Fibroblast of skin of right biceps (primary cell): ENCODE measurements at regions not wholly inside any gene's neighbourhood (a gene's known extent, or its start where the extent isn't known, plus 50 kb on each side); places are given as distances from the start of the nearest gene placed in this dataset.
A peak's percentile ranks its signal among the peaks of the same experiment; 100 is the strongest.
"Not testable (repeated sequence)": the region's sequence is repeated elsewhere in the genome, so short reads cannot be mapped to it uniquely, and the experiment has no call there.

Source experiments
- DNase-seq: peaks from one replicate; pipeline ENCODE4 v3.0.0-alpha.2; 2013

DNA sequence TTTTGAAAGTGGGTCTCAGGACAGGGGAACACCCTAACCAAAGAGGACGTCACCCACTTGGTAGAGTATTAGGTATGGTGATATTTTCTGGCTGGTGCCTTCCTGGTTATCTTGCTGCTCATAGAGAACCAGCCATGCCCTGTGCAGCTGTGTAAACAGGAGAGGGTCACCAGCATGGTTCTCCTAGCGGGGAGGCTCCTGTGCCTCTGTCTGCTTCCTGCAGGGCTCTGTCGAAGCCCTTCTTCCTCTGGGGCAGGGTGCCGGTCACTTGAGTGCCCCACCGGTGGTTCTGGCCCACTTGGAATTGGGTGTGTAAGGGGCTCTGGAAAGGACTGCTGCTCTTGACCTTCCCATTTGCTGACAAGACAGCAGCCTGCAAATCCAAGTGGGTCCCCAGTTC is 80.5 kb upstream of the KCNK12 start:
- DNase-seq = no peak

DNA sequence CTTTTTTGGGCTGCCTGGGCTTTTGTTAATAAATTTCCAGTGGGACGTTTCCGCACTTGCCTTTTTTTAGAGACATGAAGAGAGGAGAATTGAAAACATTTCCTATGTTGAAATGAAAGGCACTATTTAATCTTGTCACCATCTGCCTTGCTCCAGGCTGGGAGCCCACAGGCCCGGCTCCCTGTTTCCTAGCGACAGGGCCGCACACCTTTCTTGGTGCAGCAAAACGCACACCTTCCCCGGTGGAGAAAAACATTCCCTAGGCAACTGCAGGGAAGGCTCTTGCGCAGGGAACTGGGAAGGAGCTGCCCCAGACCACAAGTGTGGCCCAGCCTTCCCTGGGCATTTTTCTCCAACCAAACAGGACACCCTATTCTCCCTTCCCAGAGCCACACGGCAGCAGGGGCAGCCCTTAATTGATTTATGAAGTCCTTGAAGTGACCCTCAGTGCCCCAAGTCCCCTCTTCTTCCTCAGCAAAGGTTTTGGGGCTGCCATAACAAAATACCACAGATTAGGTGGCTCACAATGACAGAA is 79.3 kb upstream of the KCNK12 start:
- DNase-seq = no peak

DNA sequence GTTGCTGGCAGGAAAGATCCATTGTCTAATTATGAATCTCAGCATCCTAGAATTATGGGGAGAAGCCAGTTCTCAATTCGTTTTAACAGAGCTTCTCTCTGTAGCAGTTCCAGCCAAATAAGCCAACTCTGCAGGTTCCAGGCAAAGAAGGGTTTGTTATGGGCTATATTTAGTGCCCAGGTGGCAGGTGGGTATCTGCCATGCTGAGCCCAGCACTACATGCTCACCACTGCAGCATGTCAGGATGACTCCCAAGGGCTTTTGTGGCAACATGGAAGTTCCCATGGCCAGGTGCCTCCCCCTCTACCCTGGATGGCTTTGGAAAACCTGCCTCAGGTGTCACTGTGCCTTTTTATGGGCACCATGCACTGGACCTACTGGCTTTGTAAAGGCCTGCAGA is 74.5 kb upstream of the KCNK12 start:
- no peak for DNase-seq

DNA sequence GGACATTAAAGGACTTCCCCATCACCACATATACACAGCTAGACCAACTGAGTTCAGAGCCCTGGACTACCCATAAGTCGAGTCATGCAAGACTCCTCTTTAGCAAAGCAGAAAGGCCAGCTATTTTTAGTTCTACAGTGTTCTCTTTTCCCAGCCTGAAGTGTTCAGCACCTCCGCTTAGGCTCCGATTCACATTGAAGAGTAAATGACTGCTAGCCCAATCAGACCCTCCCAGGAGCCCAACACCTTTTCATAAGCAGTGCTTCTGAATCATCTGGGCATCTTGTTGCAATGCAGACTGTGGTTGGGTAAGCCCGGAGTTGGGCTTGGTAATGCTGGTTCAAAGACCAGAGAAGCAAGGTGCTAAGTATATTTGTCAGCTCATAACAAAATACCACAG is 73.6 kb upstream of the KCNK12 start:
- DNase-seq = no peak

DNA sequence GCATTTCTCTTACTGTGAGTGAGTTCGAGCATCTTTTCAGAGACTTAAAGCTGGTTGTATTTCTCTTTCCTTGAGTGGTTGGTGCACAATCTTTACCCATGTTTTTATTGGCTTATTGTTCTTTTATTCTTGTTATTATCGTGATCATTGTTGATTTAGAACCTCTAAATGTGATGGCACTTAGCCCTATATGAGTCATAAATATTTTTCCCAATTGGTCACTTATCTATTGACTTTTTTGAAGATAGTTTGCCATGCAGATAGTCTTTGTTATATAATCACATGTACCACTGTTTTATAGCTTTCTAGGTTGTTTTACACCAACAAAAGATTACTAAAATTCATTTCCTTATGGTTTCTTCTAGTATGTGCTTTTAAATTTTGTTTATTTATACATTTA is 70.6 kb upstream of the KCNK12 start:
- no peak for DNase-seq

DNA sequence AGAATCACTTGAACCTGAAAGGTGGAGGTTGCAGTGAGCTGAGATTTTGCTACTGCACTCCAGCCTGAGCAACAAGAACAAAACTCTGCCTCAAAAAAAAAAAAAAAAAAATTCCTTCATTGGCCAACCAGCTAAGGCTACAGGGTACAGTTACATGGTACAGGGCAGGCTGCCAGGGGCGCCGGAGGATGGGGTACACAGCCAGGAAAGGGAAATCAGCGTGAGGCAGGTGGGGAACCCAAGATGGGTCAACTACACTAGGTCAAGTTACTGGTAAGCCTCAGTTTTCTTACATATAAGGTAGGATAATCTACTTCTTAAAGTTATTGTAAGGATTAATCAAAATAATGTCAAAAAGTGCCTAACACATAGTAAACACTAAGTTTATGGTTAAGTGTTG is 69.6 kb upstream of the KCNK12 start:
- no peak for DNase-seq

DNA sequence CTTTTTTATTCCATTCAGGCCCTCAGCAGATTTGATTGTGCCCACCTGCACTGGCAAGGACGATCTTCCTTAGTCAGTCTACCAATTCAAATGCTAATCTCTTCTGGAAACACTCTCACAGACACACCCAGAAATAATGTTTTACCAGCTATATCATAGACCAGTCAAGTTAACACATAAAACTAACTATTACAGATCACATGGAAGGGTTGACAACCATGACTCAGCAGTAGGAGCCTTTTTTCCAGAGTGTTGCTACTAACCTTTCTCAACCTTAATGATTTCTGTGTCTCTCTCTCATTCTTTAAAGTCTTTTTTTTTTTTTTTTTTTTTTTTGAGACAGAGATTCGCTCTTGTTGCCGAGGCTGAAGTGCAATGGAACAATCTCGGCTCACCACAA is 68.7 kb upstream of the KCNK12 start:
- no peak for DNase-seq

DNA sequence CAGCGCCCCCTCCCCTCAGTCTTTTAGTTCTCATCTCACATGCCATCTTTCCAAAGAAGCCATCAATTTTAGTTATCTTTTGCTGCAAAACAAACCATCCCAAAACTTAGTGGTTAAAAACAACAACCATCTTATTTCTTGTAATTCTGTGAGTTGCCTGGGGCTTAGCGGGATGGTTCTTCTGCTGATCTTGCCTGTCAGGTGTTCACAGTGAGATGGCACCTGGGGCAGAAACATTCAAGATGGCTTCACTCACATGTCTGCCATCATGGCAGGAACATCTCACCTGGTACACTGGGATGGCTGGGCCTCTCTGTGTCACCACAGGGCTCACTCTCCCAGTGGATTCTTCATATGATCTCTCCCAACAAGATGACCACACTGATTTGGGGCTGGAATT is 67.6 kb upstream of the KCNK12 start:
- DNase-seq = no peak

DNA sequence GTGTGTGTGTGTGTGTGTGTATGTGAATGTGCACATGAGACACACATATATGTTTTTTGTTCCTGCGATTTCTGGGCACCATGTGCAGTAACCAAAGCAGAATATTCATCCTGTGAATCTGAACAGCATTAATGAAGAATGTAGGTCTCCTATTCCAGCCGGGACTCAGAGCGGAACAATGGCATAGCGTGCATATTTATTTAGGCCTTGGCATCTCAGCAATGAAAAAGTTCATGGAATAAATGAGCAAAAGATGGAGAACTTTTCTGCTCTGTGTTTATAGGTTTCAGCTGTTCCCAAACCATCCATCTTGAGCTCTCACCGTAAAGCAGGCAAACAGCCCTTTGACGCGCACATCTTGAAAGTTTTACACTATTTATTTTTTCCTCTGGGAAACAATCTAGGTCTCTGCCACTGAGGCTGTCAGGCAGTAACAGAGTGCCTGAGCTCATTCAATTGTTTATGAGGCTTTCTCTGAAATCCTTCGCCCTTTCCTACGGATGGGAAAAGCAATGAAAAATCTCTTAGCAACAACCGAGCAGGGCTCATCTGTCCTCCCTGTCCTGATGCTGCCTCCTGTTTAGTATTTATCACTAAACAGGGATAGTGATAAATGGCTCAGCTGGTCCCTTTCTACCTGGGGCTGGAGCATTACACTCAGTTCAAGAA is 65.9 kb upstream of the KCNK12 start:
- peak; percentile 16 for DNase-seq

DNA sequence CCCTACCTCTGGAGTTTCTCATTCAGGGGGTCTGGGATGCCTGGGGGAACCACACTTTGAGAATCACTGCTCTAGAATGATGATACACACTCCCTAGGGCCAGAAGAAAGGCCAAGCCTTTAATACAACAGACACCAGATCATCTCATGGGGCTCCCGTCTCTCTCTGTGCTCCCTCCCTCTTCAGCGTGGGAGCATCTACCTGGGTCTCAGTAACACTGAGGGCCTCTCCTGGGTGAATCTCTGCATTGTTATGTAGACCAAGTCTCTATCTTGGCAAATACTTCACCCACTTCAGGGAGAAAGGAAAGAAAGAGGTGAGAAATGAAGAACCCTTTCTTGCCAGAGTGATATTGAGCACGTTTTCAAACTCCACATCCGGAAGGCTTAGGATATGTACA is 65.4 kb upstream of the KCNK12 start:
- DNase-seq = no peak

DNA sequence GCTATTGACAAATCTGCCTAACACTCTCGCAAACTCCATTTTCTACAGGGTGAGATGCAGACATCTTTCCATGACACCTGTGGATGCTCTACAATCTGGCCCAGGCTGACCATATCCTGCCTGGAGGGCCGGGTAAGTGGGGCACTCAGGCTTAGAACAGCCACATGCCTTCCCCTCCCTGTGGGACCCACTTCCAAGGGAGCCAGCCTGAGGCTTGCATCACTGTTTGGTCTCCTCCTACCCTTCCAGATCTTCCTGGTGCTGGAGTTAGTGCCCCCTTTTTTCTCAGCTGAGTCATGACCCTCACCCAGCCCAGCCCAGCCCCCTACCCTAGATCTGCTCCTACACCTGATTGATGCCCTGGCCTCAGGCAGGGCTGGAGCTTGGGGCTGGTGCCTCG is 62.0 kb upstream of the KCNK12 start:
- no peak for DNase-seq

DNA sequence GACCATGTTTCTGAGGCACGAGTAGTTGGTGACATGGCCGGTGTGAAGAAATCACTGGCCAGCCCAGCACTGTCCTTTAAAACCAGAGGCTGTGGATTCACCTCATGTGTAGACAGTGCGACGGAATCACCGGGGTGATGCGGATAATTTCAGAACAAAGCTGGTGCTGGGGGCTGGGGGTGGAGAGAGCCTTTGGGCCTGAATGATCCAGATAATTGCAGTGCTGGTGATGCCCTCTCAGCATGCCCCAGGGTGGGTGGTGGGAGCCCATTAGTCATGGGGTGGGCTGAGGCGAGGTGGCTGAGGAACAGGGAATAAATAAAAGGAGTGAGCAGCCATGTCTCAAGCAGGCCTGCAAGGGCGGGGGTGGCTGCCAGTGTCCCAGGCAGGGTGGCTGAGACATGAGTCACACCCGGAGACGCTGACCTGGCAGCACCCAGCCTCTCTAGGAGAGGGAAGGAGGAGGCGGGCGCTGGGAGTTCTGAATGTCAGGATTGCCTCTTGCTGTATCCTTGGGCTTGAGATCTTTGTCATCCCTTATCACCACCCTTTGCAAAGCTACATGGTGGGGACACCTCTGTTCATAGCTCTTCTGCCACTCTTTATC is 61.1 kb upstream of the KCNK12 start:
- DNase-seq = peak; percentile 74

DNA sequence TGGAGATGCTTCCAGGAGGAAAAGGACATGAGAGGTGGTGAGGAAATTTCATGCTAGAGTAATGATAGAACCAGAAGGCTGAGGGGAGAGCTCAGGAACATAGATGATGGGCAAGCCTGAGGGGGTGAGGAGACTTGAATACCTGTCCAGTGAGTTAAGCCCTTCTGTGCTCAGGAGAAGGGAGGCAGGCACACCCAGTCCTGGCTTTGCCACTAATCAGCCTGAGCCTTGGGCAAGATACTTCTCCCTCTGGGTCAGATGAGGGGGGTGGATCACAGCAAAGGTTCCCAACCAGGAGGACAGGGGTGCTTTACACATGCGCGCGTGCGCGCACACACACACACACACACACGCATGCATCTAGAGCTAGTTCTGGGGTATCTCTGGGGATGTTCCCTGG is 60.5 kb upstream of the KCNK12 start:
- DNase-seq = no peak

DNA sequence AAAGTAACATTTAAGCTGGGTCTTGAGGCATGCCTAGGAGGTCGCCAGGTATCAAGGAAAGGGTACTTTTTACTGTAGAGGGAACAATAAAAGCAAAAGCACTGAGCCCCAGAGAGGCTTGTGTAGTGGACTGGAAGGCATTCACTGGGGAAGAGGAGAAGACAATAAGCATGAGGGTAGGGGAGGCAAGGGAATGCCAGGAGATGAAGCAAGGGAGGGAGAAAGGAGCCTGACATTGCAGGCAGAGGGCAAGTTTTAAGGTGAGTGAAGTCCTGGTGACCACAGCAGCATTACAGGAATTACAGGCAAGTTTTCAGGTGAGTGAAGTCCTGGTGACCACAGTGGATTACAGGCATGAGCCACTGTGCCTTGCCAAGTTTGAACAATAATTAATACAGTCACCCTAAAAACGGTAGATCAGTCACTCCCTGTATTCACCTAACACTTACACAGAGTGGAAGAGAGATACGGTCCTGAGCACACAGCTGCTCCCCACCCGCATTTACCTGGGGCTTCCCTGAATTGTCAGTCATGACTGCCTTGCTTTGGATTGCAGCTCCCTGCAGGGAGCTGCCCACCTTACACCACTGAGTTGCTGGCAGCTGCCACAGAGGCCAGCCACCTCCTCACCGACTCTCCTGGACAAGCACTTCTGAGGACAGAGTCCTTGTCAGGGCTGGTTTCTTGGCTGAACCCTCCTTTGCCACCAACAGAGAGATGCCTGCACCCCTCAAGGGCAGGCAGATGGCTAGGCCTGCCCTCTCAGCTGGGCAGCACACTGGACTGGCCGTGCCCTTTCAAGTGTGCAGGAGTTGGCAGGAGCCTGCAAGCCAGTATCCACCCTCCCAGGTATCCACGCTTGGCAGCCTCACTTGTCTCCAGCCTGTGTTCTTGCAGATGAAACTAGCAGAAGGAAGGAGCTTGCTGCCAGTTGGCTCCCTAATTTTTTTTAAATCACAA is 59.0 kb upstream of the KCNK12 start:
- no peak for DNase-seq

DNA sequence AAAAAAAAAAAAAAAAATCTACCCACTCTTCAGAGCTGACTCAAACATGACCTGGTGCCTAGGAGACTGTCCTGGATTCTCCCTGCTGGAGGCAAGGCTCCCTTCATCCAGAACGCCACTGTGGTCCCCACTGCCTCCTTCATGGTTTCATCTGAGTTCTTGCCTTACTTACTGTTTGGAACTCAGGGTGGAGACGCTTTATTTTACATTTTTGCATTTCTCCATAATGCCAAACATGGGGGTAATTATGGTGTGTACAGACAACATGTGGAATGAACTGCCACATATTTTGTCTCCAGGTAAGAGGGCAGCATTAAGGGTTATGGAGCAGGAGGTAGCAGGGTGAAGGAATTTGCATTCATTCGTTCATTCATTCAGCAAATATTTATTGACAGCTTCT is 58.1 kb upstream of the KCNK12 start:
- no peak for DNase-seq

DNA sequence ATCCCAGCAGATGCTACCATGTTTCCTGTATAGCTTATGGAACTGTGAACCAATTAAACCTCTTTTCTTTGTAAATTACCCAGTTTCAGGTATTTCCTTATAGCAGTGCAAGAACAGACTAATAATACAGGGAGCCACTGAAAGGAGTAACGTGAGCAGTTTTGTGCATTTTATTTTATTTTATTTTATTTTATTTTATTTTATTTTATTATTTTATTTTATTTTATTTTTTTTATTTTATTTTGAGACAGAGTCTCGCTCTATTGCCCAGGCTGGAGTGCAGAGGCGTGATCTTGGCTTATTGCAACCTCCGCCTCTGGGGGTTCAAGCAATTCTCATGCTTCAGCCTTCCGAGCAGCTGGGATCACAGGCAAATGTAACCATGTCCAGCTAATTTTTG is 55.9 kb upstream of the KCNK12 start:
- no peak for DNase-seq

DNA sequence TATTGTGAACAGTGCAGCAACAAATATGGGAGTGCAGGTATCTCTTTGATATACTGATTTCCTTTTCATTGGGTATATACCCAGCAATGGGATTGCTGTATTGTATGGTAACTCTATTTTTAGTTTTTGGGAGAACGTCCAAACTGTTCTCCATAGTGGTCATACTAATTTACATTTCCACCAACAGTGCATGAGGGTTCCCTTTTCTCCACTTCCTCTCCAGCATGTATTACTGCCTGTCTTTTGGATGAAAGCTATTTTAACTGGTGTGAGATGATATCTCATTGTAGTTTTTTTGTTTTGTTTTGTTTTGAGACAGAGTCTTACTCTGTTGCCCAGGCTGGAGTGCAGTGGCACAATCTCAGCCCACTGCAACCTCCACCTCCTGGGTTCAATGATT is 52.4 kb upstream of the KCNK12 start:
- not testable (repeated sequence) for DNase-seq

DNA sequence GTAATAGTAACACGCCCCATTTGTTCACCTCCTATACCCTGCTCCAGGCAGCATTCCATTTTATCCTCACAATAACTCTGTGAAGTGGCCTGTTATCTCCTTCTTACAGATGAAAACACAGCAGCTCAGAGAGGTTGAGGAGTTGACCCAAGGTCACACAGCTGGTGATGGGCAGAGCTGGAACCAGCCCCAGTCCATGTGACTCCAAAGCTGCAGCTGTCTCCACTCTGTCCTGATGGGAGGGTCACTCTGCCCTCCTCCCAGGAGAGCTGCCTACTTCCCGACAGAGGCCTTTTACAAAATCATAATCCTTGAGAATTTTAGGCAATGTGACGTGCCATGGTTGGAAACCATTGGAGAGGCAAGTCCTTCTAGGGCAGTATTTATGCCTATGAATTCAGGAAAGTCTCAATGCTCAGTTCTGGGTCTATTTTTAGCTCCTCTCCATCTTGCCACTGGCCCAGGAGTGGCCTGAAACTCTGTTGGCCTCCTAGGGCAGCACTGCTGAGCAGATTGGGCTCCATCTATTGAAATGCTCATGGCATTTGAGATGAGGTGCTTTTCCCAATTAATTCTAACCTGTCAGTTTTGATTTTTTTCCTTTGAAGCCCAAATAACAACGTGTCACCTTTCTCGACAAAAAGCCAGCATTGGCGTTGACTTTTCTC is 50.1 kb upstream of the KCNK12 start:
- no peak for DNase-seq
